Activated naive CD4-positive, alpha-beta T cell treated with anti-CD3 and anti-CD28 coated beads, Interleukin-2, amount 10 ng/mL, durations not matched to agents 7 days and 5 days (primary cell): ENCODE measurements at regions not wholly inside any gene's neighbourhood (a gene's known extent, or its start where the extent isn't known, plus 50 kb on each side); places are given as distances from the start of the nearest gene placed in this dataset.

Experiments
- CTCF ChIA-PET: fragments of 350-600 bp; sonication (Branson Sonifier 250); formaldehyde crosslinking; loops from one replicate; lab custom pipeline; 2021; ENCODE audit warnings: antibody characterized with exemption; lab: Charles Lee
- DNase-seq: peaks from one replicate; pipeline ENCODE4 v3.0.0-alpha.2; 2020
- H3K27ac Mint-ChIP-seq: one replicate; pipeline ENCODE4 v1.8.0; 2021; ENCODE audit warnings: mild to moderate bottlenecking, moderate library complexity, mixed read lengths
- H3K27me3 Mint-ChIP-seq: one replicate; pipeline ENCODE4 v1.8.0; 2021; ENCODE audit warnings: mild to moderate bottlenecking, mixed read lengths
- H3K36me3 Mint-ChIP-seq: one replicate; pipeline ENCODE4 v1.8.0; 2021; ENCODE audit warnings: mixed read lengths
- H3K4me1 Mint-ChIP-seq: one replicate; pipeline ENCODE4 v1.8.0; 2021; ENCODE audit warnings: mixed read lengths
- H3K4me3 Mint-ChIP-seq: one replicate; pipeline ENCODE4 v1.8.0; 2021; ENCODE audit warnings: mild to moderate bottlenecking, moderate library complexity, mixed read lengths
- H3K9me3 Mint-ChIP-seq: one replicate; pipeline ENCODE4 v1.8.0; 2021; ENCODE audit warnings: mixed read lengths

- Mint-ChIP-seq H3K27me3 (peaks cover 11% of the 10 kb centered on the region), H3K9me3 (no peaks in the 10 kb centered on the region)
- CTCF ChIA-PET: no interaction called here
Observed at GRCh38 chr20:51298141-51298749, 244.3 kb downstream of the NFATC2 start.

GRCh38 chr20:51287628-51288413 is 254.7 kb downstream of the NFATC2 start:
- Mint-ChIP-seq H3K4me3 (no peak overlapping the region), H3K36me3 (no peaks in the 10 kb centered on the region), H3K27ac (no peak overlapping the region), H3K9me3 (no peaks in the 10 kb centered on the region), H3K27me3 (peaks cover 13% of the 10 kb centered on the region), H3K4me1 (no peaks in the 10 kb centered on the region)
- CTCF ChIA-PET: no interaction called here
- no peak for DNase-seq

More at GRCh38 chr20:51298141-51298749, 244.3 kb downstream of the NFATC2 start:
- DNase-seq: no peak
- Mint-ChIP-seq H3K36me3 (no peaks in the 10 kb centered on the region), H3K4me1 (no peaks in the 10 kb centered on the region), H3K4me3 (no peak overlapping the region), H3K27ac (no peak overlapping the region)

- Mint-ChIP-seq H3K36me3 (no peaks in the 10 kb centered on the region), H3K27me3 (peaks cover 9% of the 10 kb centered on the region), H3K4me3 (no peak overlapping the region), H3K9me3 (no peaks in the 10 kb centered on the region), H3K4me1 (no peaks in the 10 kb centered on the region), H3K27ac (no peak overlapping the region)
- CTCF ChIA-PET: no interaction called here
- DNase-seq: no peak
Observed at GRCh38 chr20:51286758-51287157, 255.8 kb downstream of the NFATC2 start.

GRCh38 chr20:51285684-51286083 is 256.8 kb downstream of the NFATC2 start:
- DNase-seq: no peak
- CTCF ChIA-PET: interaction anchor here (1.3 kb wide), 1 partner anchor 21 kb away, joined by 3 read pairs; no protein-coding TSS in a partner anchor
- Mint-ChIP-seq H3K4me1 (no peaks in the 10 kb centered on the region), H3K4me3 (no peak overlapping the region), H3K9me3 (no peaks in the 10 kb centered on the region), H3K27ac (no peak overlapping the region), H3K27me3 (peaks cover 9% of the 10 kb centered on the region), H3K36me3 (no peaks in the 10 kb centered on the region)

- no peak overlapping the region for H3K27ac Mint-ChIP-seq
- no peaks in the 10 kb centered on the region for H3K36me3 Mint-ChIP-seq
- no peaks in the 10 kb centered on the region for H3K9me3 Mint-ChIP-seq
- CTCF ChIA-PET: interaction anchor here (1.3 kb wide), 1 partner anchor 22 kb away, joined by 3 read pairs; no protein-coding TSS in a partner anchor
- peaks cover 8% of the 10 kb centered on the region for H3K27me3 Mint-ChIP-seq
- DNase-seq: no peak
- no peak overlapping the region for H3K4me3 Mint-ChIP-seq
- no peaks in the 10 kb centered on the region for H3K4me1 Mint-ChIP-seq
Observed at GRCh38 chr20:51284871-51285270, 257.6 kb downstream of the NFATC2 start.

GRCh38 chr20:51284176-51284575 is 258.3 kb downstream of the NFATC2 start:
- no peak overlapping the region for H3K4me3 Mint-ChIP-seq
- no peak for DNase-seq
- H3K36me3 Mint-ChIP-seq: no peaks in the 10 kb centered on the region
- CTCF ChIA-PET: interaction anchor here (1.3 kb wide), 1 partner anchor 22 kb away, joined by 3 read pairs; no protein-coding TSS in a partner anchor
- H3K27ac Mint-ChIP-seq: no peak overlapping the region
- no peaks in the 10 kb centered on the region for H3K4me1 Mint-ChIP-seq
- peaks cover 12% of the 10 kb centered on the region for H3K27me3 Mint-ChIP-seq
- no peaks in the 10 kb centered on the region for H3K9me3 Mint-ChIP-seq

- no peaks in the 10 kb centered on the region for H3K9me3 Mint-ChIP-seq
- no peak for DNase-seq
- CTCF ChIA-PET: no interaction called here
Observed at GRCh38 chr20:51281521-51281920, 258.6 kb upstream of the KCNG1 start.

GRCh38 chr20:51280047-51280446 is 257.1 kb upstream of the KCNG1 start:
- Mint-ChIP-seq H3K4me1 (no peaks in the 10 kb centered on the region), H3K9me3 (no peaks in the 10 kb centered on the region), H3K27ac (no peak overlapping the region), H3K36me3 (no peaks in the 10 kb centered on the region), H3K27me3 (peaks cover 29% of the 10 kb centered on the region), H3K4me3 (no peak overlapping the region)
- CTCF ChIA-PET: no interaction called here
- no peak for DNase-seq

More at GRCh38 chr20:51281521-51281920, 258.6 kb upstream of the KCNG1 start:
- H3K36me3 Mint-ChIP-seq: no peaks in the 10 kb centered on the region
- no peaks in the 10 kb centered on the region for H3K4me1 Mint-ChIP-seq
- H3K27me3 Mint-ChIP-seq: peaks cover 20% of the 10 kb centered on the region
- no peak overlapping the region for H3K27ac Mint-ChIP-seq
- no peak overlapping the region for H3K4me3 Mint-ChIP-seq

GRCh38 chr20:51277961-51278360 is 255.1 kb upstream of the KCNG1 start:
- no peak overlapping the region for H3K27ac Mint-ChIP-seq
- no peak for DNase-seq
- no peaks in the 10 kb centered on the region for H3K4me1 Mint-ChIP-seq
- no peaks in the 10 kb centered on the region for H3K36me3 Mint-ChIP-seq
- H3K27me3 Mint-ChIP-seq: peaks cover 42% of the 10 kb centered on the region
- H3K4me3 Mint-ChIP-seq: no peak overlapping the region
- CTCF ChIA-PET: no interaction called here
- H3K9me3 Mint-ChIP-seq: no peaks in the 10 kb centered on the region

- CTCF ChIA-PET: interaction anchor here (1.6 kb wide), 1 partner anchor 55 kb away, joined by 5 read pairs; no protein-coding TSS in a partner anchor
- Mint-ChIP-seq H3K9me3 (no peaks in the 10 kb centered on the region), H3K4me1 (no peaks in the 10 kb centered on the region), H3K4me3 (no peak overlapping the region), H3K36me3 (no peaks in the 10 kb centered on the region), H3K27ac (no peak overlapping the region), H3K27me3 (peaks cover 45% of the 10 kb centered on the region)
- no peak for DNase-seq
Observed at GRCh38 chr20:51276296-51276695, 253.4 kb upstream of the KCNG1 start.

- H3K27me3 Mint-ChIP-seq: peaks cover 45% of the 10 kb centered on the region
- H3K4me1 Mint-ChIP-seq: no peaks in the 10 kb centered on the region
- no peak overlapping the region for H3K27ac Mint-ChIP-seq
- no peaks in the 10 kb centered on the region for H3K36me3 Mint-ChIP-seq
- no peaks in the 10 kb centered on the region for H3K9me3 Mint-ChIP-seq
- no peak for DNase-seq
- CTCF ChIA-PET: interaction anchor here (1.6 kb wide), 1 partner anchor 55 kb away, joined by 5 read pairs; no protein-coding TSS in a partner anchor
- no peak overlapping the region for H3K4me3 Mint-ChIP-seq
Observed at GRCh38 chr20:51275826-51276225, 252.9 kb upstream of the KCNG1 start.

- no peak for DNase-seq
- CTCF ChIA-PET: interaction anchor here (0.5 kb wide), 1 partner anchor 54 kb away, joined by 3 read pairs; no protein-coding TSS in a partner anchor
- no peak overlapping the region for H3K4me3 Mint-ChIP-seq
- H3K27ac Mint-ChIP-seq: no peak overlapping the region
- H3K9me3 Mint-ChIP-seq: no peaks in the 10 kb centered on the region
- peaks cover 45% of the 10 kb centered on the region for H3K27me3 Mint-ChIP-seq
- no peaks in the 10 kb centered on the region for H3K36me3 Mint-ChIP-seq
- H3K4me1 Mint-ChIP-seq: no peaks in the 10 kb centered on the region
Observed at GRCh38 chr20:51275181-51275580, 252.3 kb upstream of the KCNG1 start.

GRCh38 chr20:51272401-51272800 is 249.5 kb upstream of the KCNG1 start:
- peaks cover 4% of the 10 kb centered on the region for H3K9me3 Mint-ChIP-seq
- H3K4me1 Mint-ChIP-seq: no peaks in the 10 kb centered on the region
- peaks cover 39% of the 10 kb centered on the region for H3K27me3 Mint-ChIP-seq
- DNase-seq: no peak
- CTCF ChIA-PET: no interaction called here
- no peak overlapping the region for H3K4me3 Mint-ChIP-seq
- no peaks in the 10 kb centered on the region for H3K36me3 Mint-ChIP-seq
- no peak overlapping the region for H3K27ac Mint-ChIP-seq

GRCh38 chr20:51271931-51272330 is 249.0 kb upstream of the KCNG1 start:
- H3K4me3 Mint-ChIP-seq: no peak overlapping the region
- CTCF ChIA-PET: no interaction called here
- no peaks in the 10 kb centered on the region for H3K4me1 Mint-ChIP-seq
- H3K9me3 Mint-ChIP-seq: peaks cover 4% of the 10 kb centered on the region
- no peak overlapping the region for H3K27ac Mint-ChIP-seq
- DNase-seq: no peak
- H3K36me3 Mint-ChIP-seq: no peaks in the 10 kb centered on the region
- H3K27me3 Mint-ChIP-seq: peaks cover 35% of the 10 kb centered on the region
